ENCODE measurements at regions not wholly inside any gene's neighbourhood (a gene's known extent, or its start where the extent isn't known, plus 50 kb on each side); places are given as distances from the start of the nearest gene placed in this dataset.

GRCh38 chr7:91771394-91771793 is 109.1 kb downstream of the MTERF1 start:
- TF ChIP-seq CTCF (IDR thresholded peaks at IDR 0.05; ENCODE audit: control insufficient read depth, insufficient read depth, low read depth, low read length, missing control alignments) = no peak
- DNase-seq (ENCODE audit: low read depth) = no peak
- H3K4me3 ChIP-seq (ENCODE audit: control insufficient read depth, low read depth, low read length) = no peak overlapping the region

GRCh38 chr7:91771921-91772815 is 108.3 kb downstream of the MTERF1 start:
- no peak overlapping the region for H3K4me3 ChIP-seq (ENCODE audit: control insufficient read depth, low read depth, low read length)
- DNase-seq (ENCODE audit: low read depth) = no peak
- no peak for TF ChIP-seq CTCF (IDR thresholded peaks at IDR 0.05; ENCODE audit: control insufficient read depth, insufficient read depth, low read depth, low read length, missing control alignments)

- no peak overlapping the region for H3K4me3 ChIP-seq (ENCODE audit: control insufficient read depth, low read depth, low read length)
- DNase-seq (ENCODE audit: low read depth) = no peak
- TF ChIP-seq CTCF (IDR thresholded peaks at IDR 0.05; ENCODE audit: control insufficient read depth, insufficient read depth, low read depth, low read length, missing control alignments) = no peak
Observed at GRCh38 chr7:91776171-91776570, 104.3 kb downstream of the MTERF1 start.

GRCh38 chr7:91777522-91777921 is 103.0 kb downstream of the MTERF1 start:
- no peak for DNase-seq (ENCODE audit: low read depth)
- no peak for TF ChIP-seq CTCF (IDR thresholded peaks at IDR 0.05; ENCODE audit: control insufficient read depth, insufficient read depth, low read depth, low read length, missing control alignments)
- H3K4me3 ChIP-seq (ENCODE audit: control insufficient read depth, low read depth, low read length) = no peak overlapping the region

- no peak for DNase-seq (ENCODE audit: low read depth)
- no peak overlapping the region for H3K4me3 ChIP-seq (ENCODE audit: control insufficient read depth, low read depth, low read length)
- no peak for TF ChIP-seq CTCF (IDR thresholded peaks at IDR 0.05; ENCODE audit: control insufficient read depth, insufficient read depth, low read depth, low read length, missing control alignments)
Observed at GRCh38 chr7:91778416-91778815, 102.1 kb downstream of the MTERF1 start.

- DNase-seq (ENCODE audit: low read depth) = no peak
- H3K4me3 ChIP-seq (ENCODE audit: control insufficient read depth, low read depth, low read length) = no peak overlapping the region
- TF ChIP-seq CTCF (IDR thresholded peaks at IDR 0.05; ENCODE audit: control insufficient read depth, insufficient read depth, low read depth, low read length, missing control alignments) = no peak
Observed at GRCh38 chr7:91780521-91780920, 100.0 kb downstream of the MTERF1 start.

All from AG09309 (cell line).